T-helper 1 cell treated with Interleukin-12 subunit alpha and Interleukin-12 subunit beta and Interleukin-4 antibody, amounts not matched to agents 30 μg/mL and 1 μg/mL, for 36 hours (primary cell): ENCODE measurements at regions not wholly inside any gene's neighbourhood (a gene's known extent, or its start where the extent isn't known, plus 50 kb on each side); places are given as distances from the start of the nearest gene placed in this dataset.
"Not testable (repeated sequence)": the region's sequence is repeated elsewhere in the genome, so short reads cannot be mapped to it uniquely, and the experiment has no call there.

Source experiments
- H3K27ac Mint-ChIP-seq: one replicate; pipeline ENCODE4 v1.8.0; 2021; ENCODE audit warnings: mild to moderate bottlenecking, mixed read lengths
- H3K27me3 Mint-ChIP-seq: one replicate; pipeline ENCODE4 v1.8.0; 2021; ENCODE audit warnings: low read depth, mixed read lengths
- H3K36me3 Mint-ChIP-seq: one replicate; pipeline ENCODE4 v1.8.0; 2021; ENCODE audit warnings: low read depth, mixed read lengths
- H3K4me1 Mint-ChIP-seq: one replicate; pipeline ENCODE4 v1.8.0; 2021; ENCODE audit warnings: low read depth, mixed read lengths
- H3K4me3 Mint-ChIP-seq: one replicate; pipeline ENCODE4 v1.8.0; 2021; ENCODE audit warnings: mild to moderate bottlenecking, moderate library complexity, mixed read lengths
- H3K9me3 Mint-ChIP-seq: one replicate; pipeline ENCODE4 v1.8.0; 2021; ENCODE audit warnings: mixed read lengths

GRCh38 chr17:34070712-34071111 lies 184.4 kb upstream of the CCL2 start:
- no peaks in the 10 kb centered on the region for H3K9me3 Mint-ChIP-seq
- H3K27ac Mint-ChIP-seq = no peak overlapping the region
- H3K4me3 Mint-ChIP-seq = no peak overlapping the region
- no peaks in the 10 kb centered on the region for H3K4me1 Mint-ChIP-seq
- no peaks in the 10 kb centered on the region for H3K36me3 Mint-ChIP-seq
- peaks cover 3% of the 10 kb centered on the region for H3K27me3 Mint-ChIP-seq

DNA sequence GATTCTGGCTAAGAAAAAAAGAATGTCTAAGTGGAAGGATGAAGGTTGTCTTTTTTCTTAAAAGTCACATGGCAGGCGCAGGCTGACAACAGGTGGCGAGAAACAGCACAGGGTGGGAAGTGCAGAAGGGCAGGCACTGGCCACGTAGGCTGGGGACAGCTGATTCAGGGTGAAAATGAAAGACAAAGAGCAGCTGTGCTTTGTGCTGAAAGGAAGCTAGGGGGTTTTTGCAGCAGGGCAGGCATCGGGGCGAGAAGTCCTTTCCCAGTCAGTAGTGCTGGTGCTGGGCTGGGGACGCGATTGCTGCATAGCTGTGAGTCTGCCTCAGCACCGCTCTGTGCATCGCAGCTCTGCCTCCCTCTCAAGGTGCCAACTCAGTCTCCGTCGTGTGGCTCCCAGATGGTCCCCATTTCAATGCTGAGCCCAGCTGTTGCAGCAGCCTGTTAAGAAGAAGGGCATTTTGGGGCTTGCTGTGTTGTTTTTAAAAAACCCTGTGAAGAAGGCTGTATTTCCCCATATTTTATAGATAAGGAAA lies 183.1 kb upstream of the CCL2 start:
- Mint-ChIP-seq H3K9me3 (no peaks in the 10 kb centered on the region), H3K27me3 (peaks cover 3% of the 10 kb centered on the region), H3K4me3 (no peak overlapping the region), H3K27ac (no peak overlapping the region), H3K4me1 (no peaks in the 10 kb centered on the region), H3K36me3 (no peaks in the 10 kb centered on the region)

- no peaks in the 10 kb centered on the region for H3K36me3 Mint-ChIP-seq
- no peaks in the 10 kb centered on the region for H3K27me3 Mint-ChIP-seq
- no peak overlapping the region for H3K4me3 Mint-ChIP-seq
- no peaks in the 10 kb centered on the region for H3K9me3 Mint-ChIP-seq
- H3K27ac Mint-ChIP-seq = no peak overlapping the region
- H3K4me1 Mint-ChIP-seq = no peaks in the 10 kb centered on the region
These were observed 180.0 kb upstream of the CCL2 start for GRCh38 chr17:34075076-34075475.

GRCh38 chr17:34076743-34077631 lies 178.1 kb upstream of the CCL2 start:
- Mint-ChIP-seq H3K4me1 (no peaks in the 10 kb centered on the region), H3K4me3 (no peak overlapping the region), H3K9me3 (no peaks in the 10 kb centered on the region), H3K27me3 (no peaks in the 10 kb centered on the region), H3K36me3 (no peaks in the 10 kb centered on the region), H3K27ac (no peak overlapping the region)

DNA sequence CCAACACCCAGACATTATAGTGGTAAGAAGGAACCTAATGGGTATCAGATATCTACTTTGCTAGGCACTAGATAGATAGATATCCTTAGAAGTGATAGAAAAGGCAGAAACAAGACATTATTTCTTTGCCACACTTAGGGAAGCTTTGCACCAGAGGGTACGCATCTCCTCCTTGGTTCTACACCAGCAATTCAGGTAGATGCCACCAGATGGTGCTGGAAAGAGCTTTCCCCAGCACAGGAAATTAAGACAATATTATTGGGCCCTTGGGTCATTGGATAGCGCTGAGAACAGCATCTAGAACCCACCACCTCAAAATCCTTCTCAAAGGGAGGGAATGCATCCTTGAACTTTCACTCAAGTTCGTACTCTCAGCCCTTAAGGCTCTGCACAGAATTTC lies 173.8 kb upstream of the CCL2 start:
- no peak overlapping the region for H3K27ac Mint-ChIP-seq
- H3K27me3 Mint-ChIP-seq = no peaks in the 10 kb centered on the region
- H3K4me3 Mint-ChIP-seq = no peak overlapping the region
- H3K36me3 Mint-ChIP-seq = no peaks in the 10 kb centered on the region
- H3K9me3 Mint-ChIP-seq = no peaks in the 10 kb centered on the region
- H3K4me1 Mint-ChIP-seq = no peaks in the 10 kb centered on the region

- no peak overlapping the region for H3K27ac Mint-ChIP-seq
- no peak overlapping the region for H3K4me3 Mint-ChIP-seq
- H3K36me3 Mint-ChIP-seq = no peaks in the 10 kb centered on the region
- no peaks in the 10 kb centered on the region for H3K4me1 Mint-ChIP-seq
- H3K9me3 Mint-ChIP-seq = no peaks in the 10 kb centered on the region
- no peaks in the 10 kb centered on the region for H3K27me3 Mint-ChIP-seq
These were observed 172.7 kb upstream of the CCL2 start for GRCh38 chr17:34082404-34082803.

GRCh38 chr17:34089042-34089441 lies 166.0 kb upstream of the CCL2 start:
- not testable (repeated sequence) for H3K27me3 Mint-ChIP-seq, H3K4me1 Mint-ChIP-seq, H3K9me3 Mint-ChIP-seq, H3K4me3 Mint-ChIP-seq, H3K27ac Mint-ChIP-seq, H3K36me3 Mint-ChIP-seq

GRCh38 chr17:34090593-34090992 lies 164.5 kb upstream of the CCL2 start:
- no peaks in the 10 kb centered on the region for H3K4me1 Mint-ChIP-seq
- H3K27ac Mint-ChIP-seq = no peak overlapping the region
- no peaks in the 10 kb centered on the region for H3K27me3 Mint-ChIP-seq
- no peaks in the 10 kb centered on the region for H3K9me3 Mint-ChIP-seq
- H3K4me3 Mint-ChIP-seq = no peak overlapping the region
- H3K36me3 Mint-ChIP-seq = no peaks in the 10 kb centered on the region

- no peaks in the 10 kb centered on the region for H3K4me1 Mint-ChIP-seq
- no peak overlapping the region for H3K4me3 Mint-ChIP-seq
- H3K9me3 Mint-ChIP-seq = no peaks in the 10 kb centered on the region
- H3K27ac Mint-ChIP-seq = no peak overlapping the region
- no peaks in the 10 kb centered on the region for H3K36me3 Mint-ChIP-seq
- peaks cover 4% of the 10 kb centered on the region for H3K27me3 Mint-ChIP-seq
These were observed 163.1 kb upstream of the CCL2 start for GRCh38 chr17:34091975-34092374.

- no peaks in the 10 kb centered on the region for H3K4me1 Mint-ChIP-seq
- H3K27me3 Mint-ChIP-seq = peaks cover 4% of the 10 kb centered on the region
- H3K9me3 Mint-ChIP-seq = no peaks in the 10 kb centered on the region
- H3K27ac Mint-ChIP-seq = no peak overlapping the region
- no peak overlapping the region for H3K4me3 Mint-ChIP-seq
- no peaks in the 10 kb centered on the region for H3K36me3 Mint-ChIP-seq
These were observed 160.0 kb upstream of the CCL2 start for GRCh38 chr17:34095106-34095505.

DNA sequence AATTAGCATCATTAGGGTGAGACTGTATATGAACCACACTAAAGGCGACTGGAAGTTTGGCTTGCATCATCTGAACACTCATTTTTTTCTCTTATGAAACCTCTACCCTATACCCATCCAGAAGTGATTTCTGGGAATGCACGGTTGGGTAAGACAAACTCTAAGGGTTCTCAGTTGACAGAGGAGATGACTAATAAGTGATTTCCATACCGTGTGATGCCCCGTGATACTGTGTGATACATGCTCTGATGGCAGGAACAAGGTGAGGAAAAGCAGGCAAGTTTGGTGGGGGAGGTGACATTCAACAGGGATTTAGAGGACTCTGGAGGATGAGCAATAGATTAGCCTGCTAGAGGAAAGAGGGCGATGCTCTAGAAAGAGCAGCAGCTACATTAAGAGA lies 156.4 kb upstream of the CCL2 start:
- Mint-ChIP-seq H3K4me3 (no peak overlapping the region), H3K27me3 (peaks cover 4% of the 10 kb centered on the region), H3K9me3 (no peaks in the 10 kb centered on the region), H3K36me3 (no peaks in the 10 kb centered on the region), H3K4me1 (no peaks in the 10 kb centered on the region), H3K27ac (no peak overlapping the region)

DNA sequence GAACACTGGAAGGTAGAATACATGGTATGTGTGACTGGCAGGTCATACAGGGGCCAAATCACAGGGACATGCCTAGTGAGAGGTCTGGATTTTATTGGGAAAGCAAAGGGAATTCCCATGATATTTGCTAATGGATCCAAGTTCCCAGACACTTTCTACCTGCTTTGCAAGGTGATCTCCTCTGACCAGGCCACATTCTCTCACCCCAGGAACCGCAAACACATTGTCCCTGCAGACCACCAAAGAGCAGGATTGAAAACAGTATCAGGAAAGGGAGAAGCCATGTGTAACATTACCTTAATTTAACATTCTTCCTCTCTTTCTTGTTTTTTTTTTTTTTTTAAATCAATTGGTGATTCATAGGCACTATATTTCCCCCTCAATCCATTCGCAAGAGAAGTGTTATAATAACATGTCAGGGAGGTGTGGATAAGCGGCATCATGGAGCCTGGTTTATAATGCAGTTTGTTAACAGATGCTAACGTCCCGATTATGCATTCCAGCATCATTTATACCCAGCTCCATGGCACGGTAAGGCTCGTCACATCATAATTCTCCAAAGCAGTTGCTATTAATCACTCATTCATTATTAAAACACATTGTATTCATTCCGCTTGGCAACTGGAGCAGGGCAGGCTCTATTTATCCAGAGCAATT lies 155.1 kb upstream of the CCL2 start:
- Mint-ChIP-seq H3K27ac (no peak overlapping the region), H3K9me3 (no peaks in the 10 kb centered on the region), H3K4me1 (no peaks in the 10 kb centered on the region), H3K4me3 (no peak overlapping the region), H3K36me3 (no peaks in the 10 kb centered on the region), H3K27me3 (peaks cover 4% of the 10 kb centered on the region)

- no peaks in the 10 kb centered on the region for H3K4me1 Mint-ChIP-seq
These were observed 148.1 kb upstream of the CCL2 start for GRCh38 chr17:34107019-34107418.

GRCh38 chr17:34110315-34110714 lies 144.8 kb upstream of the CCL2 start:
- Mint-ChIP-seq H3K9me3 (no peaks in the 10 kb centered on the region), H3K4me1 (no peaks in the 10 kb centered on the region), H3K27ac (no peak overlapping the region), H3K27me3 (peaks cover 15% of the 10 kb centered on the region), H3K4me3 (no peak overlapping the region), H3K36me3 (no peaks in the 10 kb centered on the region)

More at GRCh38 chr17:34107019-34107418, 148.1 kb upstream of the CCL2 start:
- Mint-ChIP-seq H3K27ac (no peak overlapping the region), H3K27me3 (peaks cover 7% of the 10 kb centered on the region), H3K4me3 (no peak overlapping the region), H3K9me3 (no peaks in the 10 kb centered on the region), H3K36me3 (no peaks in the 10 kb centered on the region)

GRCh38 chr17:34113089-34113488 lies 142.0 kb upstream of the CCL2 start:
- Mint-ChIP-seq H3K27ac (no peak overlapping the region), H3K27me3 (peaks cover 9% of the 10 kb centered on the region), H3K36me3 (no peaks in the 10 kb centered on the region), H3K4me3 (no peak overlapping the region), H3K4me1 (no peaks in the 10 kb centered on the region), H3K9me3 (no peaks in the 10 kb centered on the region)
